ENCODE measurements at regions not wholly inside any gene's neighbourhood (a gene's known extent, or its start where the extent isn't known, plus 50 kb on each side); places are given as distances from the start of the nearest gene placed in this dataset.

GRCh38 chr14:84068288-84068687 lies 1461.7 kb upstream of the FLRT2 start:
- TF ChIP-seq CTCF (IDR thresholded peaks at IDR 0.05) (no peak), POLR2AphosphoS5 (IDR thresholded peaks at IDR 0.05; ENCODE audit: low read depth, low read length) (no peak), SIN3A (IDR thresholded peaks at IDR 0.05; ENCODE audit: borderline replicate concordance, insufficient read depth, low read depth, low read length) (no peak), REST (IDR thresholded peaks at IDR 0.05; ENCODE audit: insufficient read depth in 1 of 2, low read depth in 2 of 2, low read length in 1 of 2) (no peak), TCF7L2 (IDR thresholded peaks at IDR 0.05; ENCODE audit: low read depth, low read length) (no peak)
